ENCODE measurements at regions not wholly inside any gene's neighbourhood (a gene's known extent, or its start where the extent isn't known, plus 50 kb on each side); places are given as distances from the start of the nearest gene placed in this dataset.

GRCh38 chr9:79026316-79026715, 545.4 kb upstream of the TLE4 start:
- Histone ChIP-seq H3K4me1 (no peaks in the 10 kb centered on the region), H3K27ac (no peak overlapping the region), H3K27me3 (no peaks in the 10 kb centered on the region), H3K4me3 (replicated peaks in 1 of 3) (no peak overlapping the region), H3K9me3 (no peaks in the 10 kb centered on the region), H3K36me3 (no peaks in the 10 kb centered on the region)
- intact Hi-C loops (cut with DNase I), result no loop called here
- TF ChIP-seq CTCF (IDR thresholded peaks at IDR 0.05) (no peak), POLR2A (IDR thresholded peaks at IDR 0.05) (no peak)
- WGBS, 2 donors, result 39 to 44% methylated on average over 3 of the region's 3 CpGs
- no peak for DNase-seq

- no peaks in the 10 kb centered on the region for H3K27me3 ChIP-seq
- no peak overlapping the region for H3K27ac ChIP-seq
- no peaks in the 10 kb centered on the region for H3K9me3 ChIP-seq
- DNase-seq, result no peak
- 71 to 73% methylated on average over 3 of the region's 3 CpGs for WGBS, 2 donors
- no peak overlapping the region for H3K4me3 ChIP-seq (replicated peaks in 1 of 3)
- TF ChIP-seq CTCF (IDR thresholded peaks at IDR 0.05) (no peak), POLR2A (IDR thresholded peaks at IDR 0.05) (no peak)
- H3K36me3 ChIP-seq, result no peaks in the 10 kb centered on the region
- intact Hi-C loops (cut with DNase I), result no loop called here
- no peaks in the 10 kb centered on the region for H3K4me1 ChIP-seq
Observed at GRCh38 chr9:79028101-79028500, 543.7 kb upstream of the TLE4 start.

- H3K4me1 ChIP-seq, result no peaks in the 10 kb centered on the region
- TF ChIP-seq CTCF (IDR thresholded peaks at IDR 0.05), result no peak
- no peak for TF ChIP-seq POLR2A (IDR thresholded peaks at IDR 0.05)
- intact Hi-C loops (cut with DNase I), result no loop called here
- no peak overlapping the region for H3K4me3 ChIP-seq (replicated peaks in 1 of 3)
- no peak overlapping the region for H3K27ac ChIP-seq
- no peaks in the 10 kb centered on the region for H3K36me3 ChIP-seq
- no peaks in the 10 kb centered on the region for H3K9me3 ChIP-seq
- no peak for DNase-seq
- no peaks in the 10 kb centered on the region for H3K27me3 ChIP-seq
- WGBS, 2 donors, result 88 to 95% methylated on average over 4 of the region's 4 CpGs
Observed at GRCh38 chr9:79034583-79034982, 537.2 kb upstream of the TLE4 start.

- Histone ChIP-seq H3K9me3 (no peaks in the 10 kb centered on the region), H3K27ac (no peak overlapping the region), H3K27me3 (no peaks in the 10 kb centered on the region), H3K36me3 (no peaks in the 10 kb centered on the region), H3K4me3 (replicated peaks in 1 of 3) (no peak overlapping the region), H3K4me1 (no peaks in the 10 kb centered on the region)
- WGBS, 2 donors, result 87 to 93% methylated on average over 19 of the region's 19 CpGs
- TF ChIP-seq CTCF (IDR thresholded peaks at IDR 0.05) (no peak), POLR2A (IDR thresholded peaks at IDR 0.05) (no peak)
- no peak for DNase-seq
- intact Hi-C loops (cut with DNase I), result no loop called here
Observed at GRCh38 chr9:79037338-79037737, 534.4 kb upstream of the TLE4 start.

GRCh38 chr9:79040671-79041070, 531.1 kb upstream of the TLE4 start:
- no peak for DNase-seq
- intact Hi-C loops (cut with DNase I), result no loop called here
- H3K9me3 ChIP-seq, result no peaks in the 10 kb centered on the region
- no peaks in the 10 kb centered on the region for H3K4me1 ChIP-seq
- no peaks in the 10 kb centered on the region for H3K27me3 ChIP-seq
- H3K36me3 ChIP-seq, result no peaks in the 10 kb centered on the region
- no peak for TF ChIP-seq POLR2A (IDR thresholded peaks at IDR 0.05)
- no peak overlapping the region for H3K27ac ChIP-seq
- no peak overlapping the region for H3K4me3 ChIP-seq (replicated peaks in 1 of 3)
- 65 to 66% methylated on average over 2 of the region's 2 CpGs for WGBS, 2 donors

- Histone ChIP-seq H3K36me3 (no peaks in the 10 kb centered on the region), H3K27ac (no peak overlapping the region), H3K27me3 (no peaks in the 10 kb centered on the region), H3K4me3 (replicated peaks in 1 of 3) (no peak overlapping the region), H3K9me3 (no peaks in the 10 kb centered on the region), H3K4me1 (no peaks in the 10 kb centered on the region)
- intact Hi-C loops (cut with DNase I), result no loop called here
- TF ChIP-seq POLR2A (IDR thresholded peaks at IDR 0.05) (no peak), CTCF (IDR thresholded peaks at IDR 0.05) (no peak)
- WGBS, 2 donors, result 83% methylated on average over 1 of the region's 1 CpG
- DNase-seq, result no peak
Observed at GRCh38 chr9:79041266-79041665, 530.5 kb upstream of the TLE4 start.

Measured in thyroid gland (tissue), 4 donors.